SIG-M5 (cell line): ENCODE measurements at regions not wholly inside any gene's neighbourhood (a gene's known extent, or its start where the extent isn't known, plus 50 kb on each side); places are given as distances from the start of the nearest gene placed in this dataset.

Source experiments
- DNase-seq: peaks from one replicate; lab custom pipeline; 2025; lab: John Stamatoyannopoulos, UW

GRCh38 chr6:20024978-20025377 is 187.3 kb downstream of the MBOAT1 start:
- DNase-seq, result no peak

GRCh38 chr6:20025681-20026080 is 186.6 kb downstream of the MBOAT1 start:
- DNase-seq, result no peak

- no peak for DNase-seq
Observed at GRCh38 chr6:20028143-20028542, 184.1 kb downstream of the MBOAT1 start.

- DNase-seq, result no peak
Observed at GRCh38 chr6:20028562-20028961, 183.7 kb downstream of the MBOAT1 start.

GRCh38 chr6:20029979-20030378 is 182.3 kb downstream of the MBOAT1 start:
- no peak for DNase-seq

- DNase-seq, result no peak
Observed at GRCh38 chr6:20031342-20031741, 180.9 kb downstream of the MBOAT1 start.

GRCh38 chr6:20033697-20034407 is 178.4 kb downstream of the MBOAT1 start:
- DNase-seq, result no peak

- DNase-seq, result no peak
Observed at GRCh38 chr6:20034408-20034769, 177.9 kb downstream of the MBOAT1 start.

- DNase-seq, result no peak
Observed at GRCh38 chr6:20036141-20036677, 176.1 kb downstream of the MBOAT1 start.

- no peak for DNase-seq
Observed at GRCh38 chr6:20038410-20039204, 173.7 kb downstream of the MBOAT1 start.

- no peak for DNase-seq
Observed at GRCh38 chr6:20044883-20045282, 167.4 kb downstream of the MBOAT1 start.
